HFFc6 (cell line): ENCODE measurements at regions not wholly inside any gene's neighbourhood (a gene's known extent, or its start where the extent isn't known, plus 50 kb on each side); places are given as distances from the start of the nearest gene placed in this dataset.

Source experiments
- DNase-seq: peaks from one replicate; pipeline ENCODE4 v3.0.0-alpha.2; 2018
- H3K27ac Mint-ChIP-seq: 2 replicates; pipeline ENCODE4 v1.8.0; 2020; ENCODE audit warnings: mild to moderate bottlenecking, mixed read lengths
- H3K27me3 Mint-ChIP-seq: 2 replicates; pipeline ENCODE4 v1.8.0; 2021; ENCODE audit warnings: mild to moderate bottlenecking, moderate library complexity, mixed read lengths; ENCODE audit not compliant: insufficient read depth
- H3K36me3 Mint-ChIP-seq: 2 replicates; pipeline ENCODE4 v1.8.0; 2021; ENCODE audit warnings: low read depth, mixed read lengths
- H3K4me1 Mint-ChIP-seq: 2 replicates; pipeline ENCODE4 v1.8.0; 2020; ENCODE audit warnings: low read depth, mixed read lengths
- H3K4me3 Mint-ChIP-seq: 2 replicates; pipeline ENCODE4 v1.8.0; 2020; ENCODE audit warnings: mild to moderate bottlenecking, moderate library complexity, mixed read lengths
- H3K9me3 Mint-ChIP-seq: 2 replicates; pipeline ENCODE4 v1.8.0; 2020; ENCODE audit warnings: mild to moderate bottlenecking, mixed read lengths
- TF ChIP-seq, protein P1 (sequence below): fragments of 200-600 bp; sonication (generic); IDR thresholded peaks from 2 replicates; pipeline ENCODE4 v1.5.0; 2021; ENCODE audit warnings: antibody characterized with exemption, mild to moderate bottlenecking

DNA sequence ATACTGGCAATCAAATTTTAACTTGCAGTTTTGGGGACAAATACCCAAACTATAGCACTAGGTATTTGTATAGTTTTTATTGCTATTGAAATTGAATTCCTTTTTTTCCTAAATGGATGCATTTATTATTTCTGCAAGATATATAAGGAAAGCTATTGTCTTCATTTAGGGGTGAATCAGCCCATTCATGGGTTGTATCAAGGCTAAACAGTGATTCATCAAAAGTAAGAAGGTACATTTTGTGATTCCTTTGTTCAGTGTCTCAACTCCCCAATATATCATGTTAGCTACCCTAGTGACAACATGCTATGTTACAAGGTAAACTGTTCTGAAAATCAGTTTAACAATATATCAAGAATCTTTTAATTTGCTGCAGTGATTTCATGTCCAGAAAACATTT is 185.7 kb downstream of the PLK2 start:
- no peak for DNase-seq
- no peaks in the 10 kb centered on the region for H3K36me3 Mint-ChIP-seq
- 0 out of 2 replicates have a peak, but pooled peaks cover 1% of the 10 kb centered on the region for H3K27me3 Mint-ChIP-seq
- H3K27ac Mint-ChIP-seq: no peak overlapping the region
- H3K4me3 Mint-ChIP-seq: no peak overlapping the region
- peaks cover 11% of the 10 kb centered on the region; the same call in 1 of the 2 replicates for H3K4me1 Mint-ChIP-seq
- H3K9me3 Mint-ChIP-seq: peaks cover 3% of the 10 kb centered on the region; the same call in 1 of the 2 replicates
- TF ChIP-seq, protein P1, sequence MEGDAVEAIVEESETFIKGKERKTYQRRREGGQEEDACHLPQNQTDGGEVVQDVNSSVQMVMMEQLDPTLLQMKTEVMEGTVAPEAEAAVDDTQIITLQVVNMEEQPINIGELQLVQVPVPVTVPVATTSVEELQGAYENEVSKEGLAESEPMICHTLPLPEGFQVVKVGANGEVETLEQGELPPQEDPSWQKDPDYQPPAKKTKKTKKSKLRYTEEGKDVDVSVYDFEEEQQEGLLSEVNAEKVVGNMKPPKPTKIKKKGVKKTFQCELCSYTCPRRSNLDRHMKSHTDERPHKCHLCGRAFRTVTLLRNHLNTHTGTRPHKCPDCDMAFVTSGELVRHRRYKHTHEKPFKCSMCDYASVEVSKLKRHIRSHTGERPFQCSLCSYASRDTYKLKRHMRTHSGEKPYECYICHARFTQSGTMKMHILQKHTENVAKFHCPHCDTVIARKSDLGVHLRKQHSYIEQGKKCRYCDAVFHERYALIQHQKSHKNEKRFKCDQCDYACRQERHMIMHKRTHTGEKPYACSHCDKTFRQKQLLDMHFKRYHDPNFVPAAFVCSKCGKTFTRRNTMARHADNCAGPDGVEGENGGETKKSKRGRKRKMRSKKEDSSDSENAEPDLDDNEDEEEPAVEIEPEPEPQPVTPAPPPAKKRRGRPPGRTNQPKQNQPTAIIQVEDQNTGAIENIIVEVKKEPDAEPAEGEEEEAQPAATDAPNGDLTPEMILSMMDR: no peak

DNA sequence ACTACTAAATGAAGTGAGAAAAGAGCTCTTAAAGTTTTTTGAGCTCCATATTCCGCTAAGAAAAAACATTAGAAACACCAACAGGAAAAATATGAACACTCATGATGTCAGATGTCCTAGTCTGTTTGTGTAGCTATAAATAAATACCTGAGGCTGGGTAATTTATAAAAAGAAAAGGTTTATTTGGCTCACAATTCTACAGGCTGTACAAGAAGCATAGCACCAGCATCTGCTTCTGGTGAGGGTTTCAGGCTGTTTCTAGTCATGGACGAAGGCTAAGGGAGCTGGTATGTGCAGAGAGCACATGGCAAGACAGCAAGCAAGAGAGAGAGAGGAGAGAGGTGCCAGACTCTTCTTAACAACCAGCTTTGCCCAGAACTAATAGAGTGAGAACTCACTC is 186.2 kb downstream of the PLK2 start:
- H3K9me3 Mint-ChIP-seq: peaks cover 3% of the 10 kb centered on the region; the same call in 1 of the 2 replicates
- 0 out of 2 replicates have a peak, but pooled peaks cover 1% of the 10 kb centered on the region for H3K27me3 Mint-ChIP-seq
- no peaks in the 10 kb centered on the region for H3K36me3 Mint-ChIP-seq
- peaks cover 11% of the 10 kb centered on the region; the same call in 1 of the 2 replicates for H3K4me1 Mint-ChIP-seq
- no peak overlapping the region for H3K4me3 Mint-ChIP-seq
- DNase-seq: no peak
- H3K27ac Mint-ChIP-seq: no peak overlapping the region
- TF ChIP-seq, protein P1: no peak

DNA sequence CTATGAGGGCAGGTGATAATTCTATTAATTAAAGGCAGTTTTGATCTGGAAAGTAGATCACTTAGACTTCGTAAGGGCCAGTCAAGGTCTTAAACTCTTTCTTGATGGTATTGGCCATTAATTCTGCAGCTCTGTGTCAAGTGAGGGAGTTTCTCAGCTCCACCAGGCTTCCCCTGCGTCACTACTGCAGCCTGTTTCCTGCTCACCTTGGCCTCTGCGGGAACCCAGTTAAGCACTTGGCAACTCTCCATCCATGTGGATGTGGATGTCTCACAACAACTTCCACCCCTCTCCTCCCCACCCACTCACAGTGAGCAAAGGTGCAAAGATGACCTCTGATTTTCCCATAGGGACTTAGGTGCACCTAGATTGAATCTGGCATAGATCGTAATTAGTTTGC is 191.6 kb downstream of the PLK2 start:
- peaks cover 5% of the 10 kb centered on the region for H3K27me3 Mint-ChIP-seq
- TF ChIP-seq, protein P1: no peak
- H3K9me3 Mint-ChIP-seq: no peaks in the 10 kb centered on the region
- no peak overlapping the region for H3K4me3 Mint-ChIP-seq
- H3K36me3 Mint-ChIP-seq: no peaks in the 10 kb centered on the region
- DNase-seq: no peak
- no peak overlapping the region for H3K27ac Mint-ChIP-seq
- H3K4me1 Mint-ChIP-seq: peaks cover 13% of the 10 kb centered on the region

DNA sequence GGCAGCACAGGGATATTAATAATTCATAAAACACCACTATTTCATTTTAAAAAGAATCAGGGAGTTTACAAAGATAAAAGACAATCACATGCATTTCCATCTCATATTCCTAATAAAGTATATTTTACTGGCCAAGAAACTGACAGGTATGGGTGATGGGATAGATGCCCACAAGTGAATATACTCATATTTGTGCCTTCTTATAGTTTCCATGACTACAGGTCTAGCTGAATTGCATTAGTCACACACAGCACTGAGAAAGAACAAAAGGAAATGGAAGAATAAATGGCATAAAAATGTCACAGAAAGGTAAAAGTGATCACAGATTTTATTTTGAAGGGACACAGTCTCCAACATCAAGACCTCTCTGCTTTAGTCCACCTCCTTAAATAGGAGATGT is 193.5 kb downstream of the PLK2 start:
- TF ChIP-seq, protein P1: no peak
- H3K27me3 Mint-ChIP-seq: peaks cover 5% of the 10 kb centered on the region
- no peak for DNase-seq
- no peaks in the 10 kb centered on the region for H3K9me3 Mint-ChIP-seq
- no peaks in the 10 kb centered on the region for H3K36me3 Mint-ChIP-seq
- H3K27ac Mint-ChIP-seq: no peak overlapping the region; the same call in 1 of the 2 replicates
- peaks cover 29% of the 10 kb centered on the region for H3K4me1 Mint-ChIP-seq
- no peak overlapping the region for H3K4me3 Mint-ChIP-seq

DNA sequence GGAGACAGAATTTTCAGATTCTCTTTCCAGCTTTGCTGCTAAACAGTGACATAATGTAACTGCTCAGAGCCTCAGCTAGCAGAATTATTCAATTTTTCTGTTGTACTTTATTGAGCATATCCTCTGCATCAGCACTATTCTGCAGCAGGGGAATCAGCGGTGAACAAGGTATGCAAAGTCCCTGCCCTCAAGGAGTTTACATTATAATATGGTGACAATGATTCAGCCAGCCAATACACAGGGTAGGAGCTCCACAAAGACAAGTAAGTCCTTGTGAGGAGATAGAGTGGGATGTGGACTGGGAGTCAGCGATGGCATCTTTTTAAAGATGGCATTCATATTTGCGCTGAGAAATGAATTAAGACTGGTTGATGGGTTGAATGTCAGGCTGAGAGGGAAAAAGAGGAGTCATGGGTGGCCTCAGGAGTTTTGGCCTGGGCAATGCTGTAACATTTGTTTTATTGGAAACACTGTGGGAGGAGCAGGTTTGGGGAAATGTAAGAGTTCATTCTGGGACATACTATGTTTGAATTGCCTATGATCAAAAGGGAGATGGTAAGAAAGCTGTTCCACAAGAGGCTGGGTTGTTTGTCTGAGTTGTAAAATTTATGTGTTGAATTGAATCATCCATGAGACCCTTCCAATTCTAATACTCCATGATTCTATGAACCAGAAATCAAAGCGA is 194.5 kb downstream of the PLK2 start:
- no peaks in the 10 kb centered on the region for H3K36me3 Mint-ChIP-seq
- peaks cover 38% of the 10 kb centered on the region for H3K4me1 Mint-ChIP-seq
- TF ChIP-seq, protein P1: no peak
- no peak overlapping the region for H3K4me3 Mint-ChIP-seq
- DNase-seq: no peak
- H3K9me3 Mint-ChIP-seq: no peaks in the 10 kb centered on the region
- H3K27me3 Mint-ChIP-seq: peaks cover 5% of the 10 kb centered on the region
- no peak overlapping the region for H3K27ac Mint-ChIP-seq
